HCT116 (cell line): ENCODE measurements at regions not wholly inside any gene's neighbourhood (a gene's known extent, or its start where the extent isn't known, plus 50 kb on each side); places are given as distances from the start of the nearest gene placed in this dataset.

ENCODE experiments used
- ATAC-seq: fragments of 200-7000 bp; cut with Tn5 transposase; 2 replicates; pipeline ENCODE4 v1.9.1; 2020; ENCODE audit warnings: mild to moderate bottlenecking, moderate library complexity
- BruUV-seq: library from RNA; stranded (reverse); fragments of 400-500 nt; replicated peaks from 2 replicates; lab custom pipeline; 2021; lab: Mats Ljungman, UMichigan
- CTCF ChIA-PET: fragments of 300-600 bp; sonication (Branson Sonifier 250); formaldehyde crosslinking; loops from one replicate; lab custom pipeline; 2021; ENCODE audit warnings: antibody characterized with exemption; lab: Charles Lee
- POLR2A ChIA-PET: fragments of 300-600, 350-600 bp; sonication (Branson Sonifier 250); formaldehyde crosslinking; loops from one replicate; lab custom pipeline; 2021; ENCODE audit warnings: antibody characterized with exemption; lab: Charles Lee
- RAD21 ChIA-PET, 2 experiments: fragments of 300-600 bp; sonication (Branson Sonifier 250); formaldehyde crosslinking; loops; one replicate each; lab custom pipeline; 2023; ENCODE audit warnings: low total read pairs in 2 of 2; ENCODE audit not compliant: uncharacterized antibody in 2 of 2, unreplicated experiment in 2 of 2, low non-redundant PET in 1 of 2; lab: Charles Lee
- DNase-seq: peaks from one replicate; pipeline ENCODE4 v3.0.0-alpha.2; 2010; ENCODE audit warnings: low read depth, low spot score
- H2AFZ ChIP-seq: fragments of 200-600 bp; shearing (Covaris generic), sonication (generic); 2 replicates; pipeline ENCODE4 v1.6.1; 2017; ENCODE audit warnings: low read depth, mixed run types, mixed read lengths, antibody characterized with exemption, low read length; ENCODE audit not compliant: poor library complexity, severe bottlenecking
- H3K27ac ChIP-seq: 2 replicates; pipeline ENCODE4 v1.5.1; 2012; ENCODE audit warnings: low read depth, low read length
- H3K27me3 ChIP-seq: fragments of 200-600 bp; sonication (generic); 2 replicates; pipeline ENCODE4 v1.6.1; 2016; ENCODE audit warnings: mixed run types, low read length, mixed read lengths; ENCODE audit not compliant: insufficient read depth
- H3K36me3 ChIP-seq, 2 experiments: fragments of 200-500 bp in 1 of 2; fragments of 200-600 bp in 1 of 2; sonication (Bioruptor generic) in 1 of 2; sonication (generic) in 1 of 2; 2 replicates each; pipeline versions ENCODE4 v1.5.1 to v1.6.1; 2014 to 2016; ENCODE audit warnings: low read length in 2 of 2, inconsistent platforms in 1 of 2, mixed read lengths in 1 of 2, mixed run types in 1 of 2; ENCODE audit not compliant: insufficient read depth in 2 of 2, control insufficient read depth in 1 of 2
- H3K4me1 ChIP-seq, 2 experiments: fragments of 200-600 bp in 1 of 2; sonication (generic) in 1 of 2; 2 replicates each; pipeline versions ENCODE4 v1.5.1 to v1.6.1; 2012 to 2017; ENCODE audit warnings: low read length in 2 of 2, inconsistent platforms in 1 of 2, mild to moderate bottlenecking in 1 of 2, mixed read lengths in 1 of 2, mixed run types in 1 of 2, moderate library complexity in 1 of 2; ENCODE audit not compliant: insufficient read depth in 2 of 2, control insufficient read depth in 1 of 2
- H3K4me2 ChIP-seq: fragments of 200-600 bp; sonication (generic); 2 replicates; pipeline ENCODE4 v1.6.1; 2017; ENCODE audit warnings: mixed run types, low read length, mixed read lengths
- H3K4me3 ChIP-seq, 2 experiments: fragments of 200-600 bp in 1 of 2; sonication (generic) in 1 of 2; replicated peaks in 1 of 2; 2 replicates each; pipeline ENCODE4 v1.5.1; 2011 to 2016; ENCODE audit warnings: low read length in 2 of 2, control low read depth in 1 of 2, low read depth in 1 of 2, mild to moderate bottlenecking in 1 of 2, mixed read lengths in 1 of 2, mixed run types in 1 of 2
- H3K79me2 ChIP-seq: fragments of 200-600 bp; sonication (generic); 2 replicates; pipeline ENCODE4 v1.6.1; 2017; ENCODE audit warnings: mild to moderate bottlenecking, mixed run types, low read length, moderate library complexity, mixed read lengths; ENCODE audit not compliant: insufficient read depth
- H3K9ac ChIP-seq: fragments of 200-600 bp; sonication (generic); 2 replicates; pipeline ENCODE4 v1.6.1; 2016; ENCODE audit warnings: low read length, mixed read lengths
- H3K9me2 ChIP-seq: fragments of 200-600 bp; sonication (generic), shearing (Covaris generic); 2 replicates; pipeline ENCODE4 v1.6.1; 2017; ENCODE audit warnings: mixed run types, mild to moderate bottlenecking, moderate library complexity; ENCODE audit not compliant: insufficient read depth
- H3K9me3 ChIP-seq, 2 experiments: fragments of 200-500 bp in 1 of 2; fragments of 200-600 bp in 1 of 2; sonication (Bioruptor generic) in 1 of 2; sonication (generic) in 1 of 2; 2 replicates each; pipeline ENCODE4 v1.6.1; 2014 to 2017; ENCODE audit warnings: low read length in 2 of 2, mixed read lengths in 2 of 2, inconsistent platforms in 1 of 2, low read depth in 1 of 2, mild to moderate bottlenecking in 1 of 2, mixed run types in 1 of 2, moderate library complexity in 1 of 2; ENCODE audit not compliant: control insufficient read depth in 1 of 2, insufficient read depth in 1 of 2
- H4K20me1 ChIP-seq: fragments of 200-600 bp; sonication (generic), shearing (Covaris generic); 2 replicates; pipeline ENCODE4 v1.6.1; 2017; ENCODE audit warnings: mixed run types, mild to moderate bottlenecking, moderate library complexity; ENCODE audit not compliant: insufficient read depth
- CEBPB ChIP-seq: IDR thresholded peaks from 2 replicates; pipeline ENCODE4 v1.6.1; 2012; ENCODE audit warnings: low read depth
- CTCF ChIP-seq, 3 experiments: fragments of 200-600 bp in 1 of 3; sonication (generic) in 1 of 3; IDR thresholded peaks in 2 of 3; conservative IDR thresholded peaks in 1 of 3; 2 replicates each; pipeline ENCODE4 v1.5.1; 2012 to 2017; ENCODE audit warnings: low read depth in 2 of 3, low read length in 2 of 3, antibody characterized with exemption in 1 of 3, borderline replicate concordance in 1 of 3, control low read depth in 1 of 3, mild to moderate bottlenecking in 1 of 3, mixed read lengths in 1 of 3, mixed run types in 1 of 3, moderate library complexity in 1 of 3; ENCODE audit not compliant: insufficient read depth in 1 of 3
- EZH2 ChIP-seq: fragments of 200-600 bp; sonication (generic); IDR thresholded peaks from 2 replicates; pipeline ENCODE4 v1.6.1; 2017; ENCODE audit warnings: antibody characterized with exemption, mixed run types
- FOSL1 ChIP-seq: IDR thresholded peaks from 2 replicates; pipeline ENCODE4 v1.6.1; 2012; ENCODE audit warnings: low read depth
- POLR2AphosphoS5 ChIP-seq: IDR thresholded peaks from 2 replicates; pipeline ENCODE4 v1.6.1; 2011; ENCODE audit warnings: mild to moderate bottlenecking, low read depth, low read length, moderate library complexity
- SIN3A ChIP-seq: IDR thresholded peaks from 2 replicates; pipeline ENCODE4 v1.6.1; 2012; ENCODE audit warnings: low read depth
- SP1 ChIP-seq: IDR thresholded peaks from 2 replicates; pipeline ENCODE4 v1.6.1; 2012; ENCODE audit warnings: low read depth
- TCF7L2 ChIP-seq: IDR thresholded peaks from 2 replicates; pipeline ENCODE4 v1.7.0; 2011; ENCODE audit warnings: borderline replicate concordance, inconsistent platforms; ENCODE audit not compliant: insufficient read depth, insufficient read length; ENCODE audit errors: extremely low read depth
- ZFX ChIP-seq: fragments of 450-650 bp; IDR thresholded peaks from 2 replicates; pipeline ENCODE4 v1.6.1; 2017
- ZNF274 ChIP-seq: fragments of 200-500 bp; sonication (Bioruptor generic); IDR thresholded peaks from 2 replicates; pipeline ENCODE4 v1.6.1; 2014; ENCODE audit warnings: mild to moderate bottlenecking, low read depth, low read length, inconsistent platforms
- intact Hi-C: fragments of 100-400 bp; cut with micrococcal nuclease; formaldehyde crosslinking; loops from 2 replicates; pipeline ENCODE4 v1.10.0; 2022
- TF ChIP-seq, protein P1 (sequence below): IDR thresholded peaks from 2 replicates; pipeline ENCODE4 v1.6.1; 2012

DNA sequence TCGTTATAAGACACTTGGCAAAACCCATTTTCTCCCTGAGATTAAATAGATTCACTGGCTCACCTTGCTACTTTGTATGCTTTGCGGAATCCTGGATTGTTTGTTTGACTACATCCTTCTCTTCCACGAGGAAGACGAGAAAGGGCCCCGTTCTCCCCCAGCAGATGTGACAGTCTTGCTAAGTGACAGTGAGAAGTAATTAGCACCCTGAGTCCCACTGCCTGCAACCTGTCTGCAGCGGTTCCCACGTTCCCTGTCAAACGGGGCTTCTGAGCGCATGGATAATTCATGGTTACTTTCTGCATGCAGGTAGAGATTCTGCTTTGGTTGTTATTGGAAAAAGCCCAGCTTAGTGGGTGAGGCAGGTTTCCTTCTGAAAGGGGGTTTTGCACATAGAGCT lies 163.7 kb downstream of the CDH26 start:
- Histone ChIP-seq H3K27ac (no peak overlapping the region), H3K9me2 (no peaks in the 10 kb centered on the region), H3K4me2 (no peak overlapping the region), H2AFZ (no peak overlapping the region), H3K9ac (no peak overlapping the region), H3K27me3 (peaks cover 64% of the 10 kb centered on the region), H3K36me3 (no peaks in the 10 kb centered on the region), H4K20me1 (no peaks in the 10 kb centered on the region), H3K79me2 (no peaks in the 10 kb centered on the region), H3K4me1 (no peaks in the 10 kb centered on the region), H3K4me3 (no peak overlapping the region), H3K9me3 (no peaks in the 10 kb centered on the region)
- intact Hi-C loops = no loop called here
- ChIA-PET CTCF (no interaction called here), RAD21 (no interaction called here), POLR2A (no interaction called here)
- no peak for TF ChIP-seq CTCF (IDR thresholded peaks at IDR 0.05 in 2 of 3, conservative IDR thresholded peaks at IDR 0.05 in 1 of 3; ENCODE audit: borderline replicate concordance in 1 of 3, insufficient read depth in 1 of 3, low read depth in 2 of 3, low read length in 2 of 3)
- no peak for TF ChIP-seq SP1
- TF ChIP-seq, protein P1, sequence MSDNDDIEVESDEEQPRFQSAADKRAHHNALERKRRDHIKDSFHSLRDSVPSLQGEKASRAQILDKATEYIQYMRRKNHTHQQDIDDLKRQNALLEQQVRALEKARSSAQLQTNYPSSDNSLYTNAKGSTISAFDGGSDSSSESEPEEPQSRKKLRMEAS = no peak
- TF ChIP-seq ZFX = no peak
- TF ChIP-seq SIN3A = no peak
- TF ChIP-seq TCF7L2 = no peak
- TF ChIP-seq ZNF274 = no peak
- no peak for TF ChIP-seq CEBPB
- TF ChIP-seq FOSL1 = no peak
- TF ChIP-seq EZH2 = no peak
- no peak for TF ChIP-seq POLR2AphosphoS5
- DNase-seq (no peak), ATAC-seq (no peak)
- BruUV-seq = no TSS peak
